ENCODE measurements at regions not wholly inside any gene's neighbourhood (a gene's known extent, or its start where the extent isn't known, plus 50 kb on each side); places are given as distances from the start of the nearest gene placed in this dataset.

- in situ Hi-C loops (cut with HindIII; ENCODE audit: extremely low pct_ligation_motif_present, low pct_unique_long_range_greater_than_20kb) (no loop called here), intact Hi-C loops (cut with micrococcal nuclease; ENCODE audit: unreplicated experiment) (no loop called here)
- BruUV-seq (replicated peaks) = no TSS peak
- Histone ChIP-seq H4K20me1 (ENCODE audit: insufficient read depth, low read length) (no peaks in the 10 kb centered on the region), H3K4me1 (ENCODE audit: insufficient read depth, low read length) (no peaks in the 10 kb centered on the region), H3K27ac (ENCODE audit: extremely low read length, insufficient read depth, low read length) (no peak overlapping the region), H3K36me3 (replicated peaks in 1 of 2; ENCODE audit: control insufficient read depth in 1 of 2, insufficient read depth in 2 of 2, low read length in 2 of 2) (no peaks in the 10 kb centered on the region), H3K9me3 (ENCODE audit: low read length) (no peaks in the 10 kb centered on the region), H3K27me3 (ENCODE audit: control insufficient read depth in 1 of 2, insufficient read depth in 2 of 2, low read length in 2 of 2) (peaks cover 0 to 14% of the 10 kb centered on the region in 2 experiments; a peak in 3 of 5 replicates), H2AFZ (ENCODE audit: low read length) (no peak overlapping the region), H3K9ac (ENCODE audit: insufficient read depth, low read depth, low read length) (no peak overlapping the region), H3K4me2 (ENCODE audit: low read depth, low read length) (no peak overlapping the region), H3K4me3 (replicated peaks in 1 of 3; ENCODE audit: insufficient read depth in 1 of 3, low read depth in 2 of 3, low read length in 3 of 3) (no peak overlapping the region), H3K79me2 (ENCODE audit: insufficient read depth, low read length) (no peaks in the 10 kb centered on the region)
- CTCF ChIA-PET (ENCODE audit: low intra/inter-chr PET ratio, low total read pairs) = no interaction called here
- no peak for ATAC-seq
- POLR2A ChIA-PET = no interaction called here
- DNase-seq (ENCODE audit: low spot score) = no peak
- no peak for FAIRE-seq
- TF ChIP-seq HNF1A (IDR thresholded peaks at IDR 0.05; ENCODE audit: low read depth) = no peak
- no peak for TF ChIP-seq HNF1A (CRISPR knock-in tag; IDR thresholded peaks at IDR 0.05; ENCODE audit: borderline replicate concordance)
- no peak for TF ChIP-seq ZNF674 (CRISPR knock-in tag; IDR thresholded peaks at IDR 0.05; ENCODE audit: low read depth)
- no peak for TF ChIP-seq ZBTB34 (CRISPR knock-in tag; IDR thresholded peaks at IDR 0.05)
- TF ChIP-seq ELF4 (CRISPR knock-in tag; IDR thresholded peaks at IDR 0.05; ENCODE audit: borderline replicate concordance) = no peak
- TF ChIP-seq GABPA (IDR thresholded peaks at IDR 0.05; ENCODE audit: low read depth, low read length) = no peak
- TF ChIP-seq GABPA (CRISPR knock-in tag; IDR thresholded peaks at IDR 0.05; ENCODE audit: low read depth) = no peak
- WGBS (ENCODE audit: low lambda C conversion rate) = 71% methylated on average over 4 of the region's 4 CpGs
Observed at GRCh38 chr21:41655259-41655658, 111.6 kb downstream of the RIPK4 start.

Measured in HepG2 (cell line).